Right ventricle myocardium superior (tissue), 1 donor: ENCODE measurements at regions not wholly inside any gene's neighbourhood (a gene's known extent, or its start where the extent isn't known, plus 50 kb on each side); places are given as distances from the start of the nearest gene placed in this dataset.
"Not testable (repeated sequence)": the region's sequence is repeated elsewhere in the genome, so short reads cannot be mapped to it uniquely, and the experiment has no call there.

Experiments
- ATAC-seq: fragments of 200-7000 bp; cut with Tn5 transposase; one replicate; pipeline ENCODE4 v1.9.1; 2020; ENCODE audit warnings: mild to moderate bottlenecking; ENCODE audit not compliant: poor library complexity
- DNase-seq: peaks from one replicate; pipeline ENCODE4 v3.0.0-alpha.2; 2020
- intact Hi-C: fragments of 100-400 bp; cut with DNase I; formaldehyde crosslinking; loops from one replicate; pipeline ENCODE4 v1.11.2; 2022
- donor health status: DM: no; HTN: yes; CAD: no; lungs with severe emphysema.

GRCh38 chr2:83054751-83055150 lies 1404.3 kb downstream of the SUCLG1 start:
- DNase-seq: no peak
- intact Hi-C loops: no loop called here
- no peak for ATAC-seq

- DNase-seq (no peak), ATAC-seq (no peak)
- intact Hi-C loops: no loop called here
Measured at GRCh38 chr2:83051538-83052170, 1407.4 kb downstream of the SUCLG1 start.

GRCh38 chr2:83042053-83042452 lies 1417.0 kb downstream of the SUCLG1 start:
- intact Hi-C loops: no loop called here
- no peak for ATAC-seq
- DNase-seq: no peak

GRCh38 chr2:83022631-83023210 lies 1436.4 kb downstream of the SUCLG1 start:
- ATAC-seq (no peak), DNase-seq (no peak)
- intact Hi-C loops: no loop called here

GRCh38 chr2:83017366-83018090 lies 1441.6 kb downstream of the SUCLG1 start:
- intact Hi-C loops: no loop called here
- no peak for ATAC-seq

GRCh38 chr2:83016343-83017110 lies 1442.6 kb downstream of the SUCLG1 start:
- intact Hi-C loops: no loop called here
- ATAC-seq (no peak), DNase-seq (no peak)

More at GRCh38 chr2:83017366-83018090, 1441.6 kb downstream of the SUCLG1 start:
- no peak for DNase-seq

GRCh38 chr2:83015900-83016299 lies 1443.2 kb downstream of the SUCLG1 start:
- intact Hi-C loops: no loop called here
- DNase-seq (no peak), ATAC-seq (no peak)

GRCh38 chr2:83015035-83015715 lies 1443.9 kb downstream of the SUCLG1 start:
- ATAC-seq (no peak), DNase-seq (no peak)
- intact Hi-C loops: no loop called here

GRCh38 chr2:83014462-83014861 lies 1444.6 kb downstream of the SUCLG1 start:
- intact Hi-C loops: no loop called here
- ATAC-seq (no peak), DNase-seq (no peak)

GRCh38 chr2:83006961-83007360 lies 1452.1 kb downstream of the SUCLG1 start:
- ATAC-seq (no peak), DNase-seq (no peak)
- intact Hi-C loops: no loop called here

GRCh38 chr2:83003555-83003954 lies 1455.5 kb downstream of the SUCLG1 start:
- ATAC-seq (no peak), DNase-seq (no peak)
- intact Hi-C loops: no loop called here

GRCh38 chr2:83002706-83003105 lies 1456.4 kb downstream of the SUCLG1 start:
- DNase-seq: no peak
- intact Hi-C loops: no loop called here
- no peak for ATAC-seq

GRCh38 chr2:82998781-82999180 lies 1460.3 kb downstream of the SUCLG1 start:
- intact Hi-C loops: no loop called here
- no peak for ATAC-seq
- DNase-seq: no peak

- DNase-seq (no peak), ATAC-seq (no peak)
- intact Hi-C loops: no loop called here
Measured at GRCh38 chr2:82996217-82996616, 1462.9 kb downstream of the SUCLG1 start.

- no peak for ATAC-seq
- intact Hi-C loops: no loop called here
- DNase-seq: no peak
Measured at GRCh38 chr2:82994151-82994550, 1464.9 kb downstream of the SUCLG1 start.

- ATAC-seq (no peak), DNase-seq (no peak)
- intact Hi-C loops: no loop called here
Measured at GRCh38 chr2:82993609-82994008, 1465.5 kb downstream of the SUCLG1 start.

GRCh38 chr2:82992968-82993367 lies 1466.1 kb downstream of the SUCLG1 start:
- ATAC-seq (no peak), DNase-seq (no peak)
- intact Hi-C loops: no loop called here

- not testable (repeated sequence) for ATAC-seq
Measured at GRCh38 chr2:82987706-82988105, 1471.4 kb downstream of the SUCLG1 start.

GRCh38 chr2:82986899-82987298 lies 1472.2 kb downstream of the SUCLG1 start:
- intact Hi-C loops: no loop called here
- no peak for ATAC-seq

More at GRCh38 chr2:82987706-82988105, 1471.4 kb downstream of the SUCLG1 start:
- DNase-seq, intact Hi-C loops: not testable (repeated sequence)

More at GRCh38 chr2:82986899-82987298, 1472.2 kb downstream of the SUCLG1 start:
- no peak for DNase-seq
